ENCODE measurements at regions not wholly inside any gene's neighbourhood (a gene's known extent, or its start where the extent isn't known, plus 50 kb on each side); places are given as distances from the start of the nearest gene placed in this dataset.

DNA sequence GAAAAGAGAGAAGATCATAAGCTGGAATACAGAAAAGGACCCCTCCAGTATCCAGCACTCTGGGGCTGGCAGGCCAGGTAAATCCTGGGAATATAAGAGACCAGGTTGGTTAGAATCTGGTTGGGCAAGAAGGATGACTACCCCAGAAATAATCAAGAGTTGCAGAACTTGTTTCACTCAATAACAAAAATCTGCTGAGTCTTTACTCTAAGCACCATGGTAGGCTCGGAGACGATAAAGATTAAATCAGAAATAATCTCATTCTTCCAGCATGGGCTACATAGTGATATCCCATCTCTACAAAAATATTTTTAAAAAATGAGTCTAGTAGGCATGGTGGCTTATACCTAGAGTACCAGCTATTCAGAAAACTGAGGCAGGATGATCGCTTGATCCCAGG, 138.0 kb upstream of the KCNJ16 start:
- H3K9ac ChIP-seq (ENCODE audit: low read length): no peak overlapping the region
- H3K4me1 ChIP-seq (ENCODE audit: low read length): no peaks in the 10 kb centered on the region
- H3K27me3 ChIP-seq (ENCODE audit: low read depth, low read length): no peaks in the 10 kb centered on the region
- 0 out of 2 replicates have a peak, but pooled peaks cover 3% of the 10 kb centered on the region for H3K9me3 ChIP-seq (ENCODE audit: insufficient read depth, low read length)
- H3K79me2 ChIP-seq (ENCODE audit: low read length): no peaks in the 10 kb centered on the region
- no peak overlapping the region for H3K4me2 ChIP-seq (ENCODE audit: low read length)
- no peak overlapping the region for H2AFZ ChIP-seq (ENCODE audit: low read depth, low read length)
- H3K4me3 ChIP-seq (ENCODE audit: low read length): no peak overlapping the region
- H4K20me1 ChIP-seq (ENCODE audit: insufficient read depth, low read length): no peaks in the 10 kb centered on the region
- TF ChIP-seq, protein P1, sequence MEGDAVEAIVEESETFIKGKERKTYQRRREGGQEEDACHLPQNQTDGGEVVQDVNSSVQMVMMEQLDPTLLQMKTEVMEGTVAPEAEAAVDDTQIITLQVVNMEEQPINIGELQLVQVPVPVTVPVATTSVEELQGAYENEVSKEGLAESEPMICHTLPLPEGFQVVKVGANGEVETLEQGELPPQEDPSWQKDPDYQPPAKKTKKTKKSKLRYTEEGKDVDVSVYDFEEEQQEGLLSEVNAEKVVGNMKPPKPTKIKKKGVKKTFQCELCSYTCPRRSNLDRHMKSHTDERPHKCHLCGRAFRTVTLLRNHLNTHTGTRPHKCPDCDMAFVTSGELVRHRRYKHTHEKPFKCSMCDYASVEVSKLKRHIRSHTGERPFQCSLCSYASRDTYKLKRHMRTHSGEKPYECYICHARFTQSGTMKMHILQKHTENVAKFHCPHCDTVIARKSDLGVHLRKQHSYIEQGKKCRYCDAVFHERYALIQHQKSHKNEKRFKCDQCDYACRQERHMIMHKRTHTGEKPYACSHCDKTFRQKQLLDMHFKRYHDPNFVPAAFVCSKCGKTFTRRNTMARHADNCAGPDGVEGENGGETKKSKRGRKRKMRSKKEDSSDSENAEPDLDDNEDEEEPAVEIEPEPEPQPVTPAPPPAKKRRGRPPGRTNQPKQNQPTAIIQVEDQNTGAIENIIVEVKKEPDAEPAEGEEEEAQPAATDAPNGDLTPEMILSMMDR (IDR thresholded peaks at IDR 0.05; ENCODE audit: low read depth, low read length): no peak
- no peak for TF ChIP-seq EZH2phosphoT487 (IDR thresholded peaks at IDR 0.05; ENCODE audit: low read depth)
- H3K36me3 ChIP-seq (replicated peaks; ENCODE audit: low read depth, low read length): no peaks in the 10 kb centered on the region
- H3K27ac ChIP-seq (ENCODE audit: low read length): no peak overlapping the region

DNA sequence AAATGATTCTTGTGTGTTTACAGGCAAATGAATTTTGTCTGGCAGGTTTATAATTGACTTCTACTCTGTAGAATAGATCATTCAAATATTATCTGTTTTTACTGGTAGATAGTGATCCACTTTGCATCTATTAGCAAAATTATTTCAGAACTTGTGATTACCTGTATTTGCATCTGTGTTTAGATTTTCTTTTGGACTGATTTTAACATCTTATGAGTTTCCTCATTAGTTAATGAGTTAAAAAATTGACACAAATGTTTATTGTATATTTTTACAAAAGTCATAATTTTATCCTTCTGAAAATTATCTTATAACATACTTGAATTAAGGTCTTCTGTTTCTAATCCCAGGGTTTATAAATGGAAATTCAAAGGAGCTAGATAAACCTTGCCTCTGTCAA, 132.0 kb upstream of the KCNJ16 start:
- Histone ChIP-seq H3K9me3 (ENCODE audit: insufficient read depth, low read length) (no peaks in the 10 kb centered on the region), H3K4me2 (ENCODE audit: low read length) (no peak overlapping the region), H3K79me2 (ENCODE audit: low read length) (no peaks in the 10 kb centered on the region), H2AFZ (ENCODE audit: low read depth, low read length) (no peak overlapping the region), H3K27ac (ENCODE audit: low read length) (no peak overlapping the region), H3K4me1 (ENCODE audit: low read length) (no peaks in the 10 kb centered on the region), H4K20me1 (ENCODE audit: insufficient read depth, low read length) (no peaks in the 10 kb centered on the region), H3K36me3 (replicated peaks; ENCODE audit: low read depth, low read length) (no peaks in the 10 kb centered on the region), H3K27me3 (ENCODE audit: low read depth, low read length) (no peaks in the 10 kb centered on the region), H3K9ac (ENCODE audit: low read length) (no peak overlapping the region), H3K4me3 (ENCODE audit: low read length) (no peak overlapping the region)
- TF ChIP-seq, protein P1 (IDR thresholded peaks at IDR 0.05; ENCODE audit: low read depth, low read length): no peak
- TF ChIP-seq EZH2phosphoT487 (IDR thresholded peaks at IDR 0.05; ENCODE audit: low read depth): no peak

DNA sequence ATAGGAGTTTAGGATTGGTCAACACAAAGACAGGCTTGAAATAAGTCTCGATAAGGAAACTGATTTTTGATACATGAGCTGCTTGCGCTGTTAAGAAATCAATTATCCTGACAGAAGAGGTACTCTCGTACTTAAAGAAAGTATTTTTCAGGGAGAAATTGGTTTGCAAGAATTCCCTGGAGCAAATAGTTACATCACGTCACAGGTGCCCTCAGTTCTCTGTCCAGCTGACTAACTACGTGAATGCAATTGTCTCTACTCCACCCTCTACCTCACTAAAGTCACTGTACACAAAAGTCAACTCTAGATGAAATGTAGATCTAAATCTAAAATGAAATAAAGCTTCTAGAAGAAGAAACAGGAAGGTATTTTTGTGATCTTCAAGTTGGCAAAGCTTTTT, 130.6 kb upstream of the KCNJ16 start:
- Histone ChIP-seq H3K27me3 (ENCODE audit: low read depth, low read length) (no peaks in the 10 kb centered on the region), H4K20me1 (ENCODE audit: insufficient read depth, low read length) (no peaks in the 10 kb centered on the region), H3K27ac (ENCODE audit: low read length) (no peak overlapping the region), H3K9me3 (ENCODE audit: insufficient read depth, low read length) (no peaks in the 10 kb centered on the region), H3K9ac (ENCODE audit: low read length) (no peak overlapping the region), H3K4me1 (ENCODE audit: low read length) (no peaks in the 10 kb centered on the region), H3K4me2 (ENCODE audit: low read length) (no peak overlapping the region), H2AFZ (ENCODE audit: low read depth, low read length) (no peak overlapping the region), H3K36me3 (replicated peaks; ENCODE audit: low read depth, low read length) (no peaks in the 10 kb centered on the region), H3K4me3 (ENCODE audit: low read length) (no peak overlapping the region), H3K79me2 (ENCODE audit: low read length) (no peaks in the 10 kb centered on the region)
- no peak for TF ChIP-seq EZH2phosphoT487 (IDR thresholded peaks at IDR 0.05; ENCODE audit: low read depth)
- TF ChIP-seq, protein P1 (IDR thresholded peaks at IDR 0.05; ENCODE audit: low read depth, low read length): no peak

DNA sequence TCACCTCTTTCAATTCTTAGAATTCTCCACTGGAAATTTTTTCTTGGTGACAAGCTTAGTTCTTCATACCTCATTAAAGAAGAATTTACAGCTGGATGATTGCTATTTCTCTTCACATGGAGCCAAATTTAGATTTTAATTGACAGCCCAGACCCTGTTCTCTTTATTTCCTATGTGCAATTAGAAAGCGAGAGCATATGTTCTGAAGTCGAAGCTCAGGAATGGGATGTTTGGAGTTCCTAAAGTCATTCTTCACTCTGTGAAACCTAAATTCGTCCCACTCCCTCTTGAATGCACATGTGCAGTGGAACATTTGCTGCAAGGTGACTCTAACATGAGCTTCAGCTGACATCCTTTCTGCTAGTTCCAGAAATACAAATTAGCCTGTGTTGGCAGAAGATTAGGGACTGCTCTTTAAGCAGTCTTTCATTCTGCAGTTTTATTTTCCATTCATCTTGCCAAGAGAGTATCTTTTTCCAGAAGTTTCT, 129.3 kb upstream of the KCNJ16 start:
- H3K4me1 ChIP-seq (ENCODE audit: low read length): no peaks in the 10 kb centered on the region
- no peak overlapping the region for H2AFZ ChIP-seq (ENCODE audit: low read depth, low read length)
- H3K4me2 ChIP-seq (ENCODE audit: low read length): no peak overlapping the region
- H3K9ac ChIP-seq (ENCODE audit: low read length): no peak overlapping the region
- no peaks in the 10 kb centered on the region for H3K9me3 ChIP-seq (ENCODE audit: insufficient read depth, low read length)
- H4K20me1 ChIP-seq (ENCODE audit: insufficient read depth, low read length): no peaks in the 10 kb centered on the region
- no peaks in the 10 kb centered on the region for H3K36me3 ChIP-seq (replicated peaks; ENCODE audit: low read depth, low read length)
- no peak overlapping the region for H3K27ac ChIP-seq (ENCODE audit: low read length)
- TF ChIP-seq, protein P1 (IDR thresholded peaks at IDR 0.05; ENCODE audit: low read depth, low read length): no peak
- TF ChIP-seq EZH2phosphoT487 (IDR thresholded peaks at IDR 0.05; ENCODE audit: low read depth): no peak
- no peaks in the 10 kb centered on the region for H3K27me3 ChIP-seq (ENCODE audit: low read depth, low read length)
- no peak overlapping the region for H3K4me3 ChIP-seq (ENCODE audit: low read length)
- no peaks in the 10 kb centered on the region for H3K79me2 ChIP-seq (ENCODE audit: low read length)
